IMR-90 (cell line): ENCODE measurements at regions not wholly inside any gene's neighbourhood (a gene's known extent, or its start where the extent isn't known, plus 50 kb on each side); places are given as distances from the start of the nearest gene placed in this dataset.

Experiments used
- ATAC-seq: fragments of 200-7000 bp; cut with Tn5 transposase; 2 replicates; pipeline ENCODE4 v1.9.1; 2020; ENCODE audit warnings: low read depth, mild to moderate bottlenecking, moderate library complexity
- BruUV-seq: library from RNA; stranded (reverse); fragments of 400-500 nt; replicated peaks from 2 replicates; lab custom pipeline; 2021; lab: Mats Ljungman, UMichigan
- CTCF ChIA-PET: fragments of 300-600 bp; formaldehyde crosslinking; extraction: SDS; loops from one replicate; lab custom pipeline; 2021; ENCODE audit warnings: antibody characterized with exemption; lab: Yijun Ruan, JAX
- POLR2A ChIA-PET: fragments of 300-600 bp; sonication (Branson Sonifier 250); formaldehyde crosslinking; loops from one replicate; lab custom pipeline; 2022; ENCODE audit warnings: antibody characterized with exemption; ENCODE audit not compliant: unreplicated experiment; lab: Charles Lee
- DNase-seq: peaks from one replicate; pipeline ENCODE4 v3.0.0; 2013
- H2AFZ ChIP-seq: replicated peaks from 2 replicates; pipeline ENCODE3; 2013; ENCODE audit warnings: low read length, mild to moderate bottlenecking; ENCODE audit not compliant: poor library complexity
- H2AK5ac ChIP-seq: 2 replicates; pipeline ENCODE4 v1.6.1; 2013; ENCODE audit warnings: low read depth, low read length, inconsistent platforms
- H2AK9ac ChIP-seq: replicated peaks from 2 replicates; pipeline ENCODE3; 2013; ENCODE audit warnings: mild to moderate bottlenecking, low read depth, low read length, moderate library complexity; ENCODE audit not compliant: poor library complexity
- H2BK120ac ChIP-seq: 2 replicates; pipeline ENCODE4 v1.6.1; 2013; ENCODE audit warnings: low read depth, low read length, inconsistent platforms
- H2BK15ac ChIP-seq: 3 replicates; pipeline ENCODE4 v1.6.1; 2013; ENCODE audit warnings: low read depth, low read length, inconsistent platforms
- H2BK20ac ChIP-seq: 2 replicates; pipeline ENCODE4 v1.6.1; 2013; ENCODE audit warnings: low read depth, mild to moderate bottlenecking, inconsistent platforms, low read length, moderate library complexity
- H2BK5ac ChIP-seq: 2 replicates; pipeline ENCODE4 v1.6.1; 2013; ENCODE audit warnings: mild to moderate bottlenecking, low read depth, low read length, inconsistent platforms; ENCODE audit not compliant: poor library complexity, severe bottlenecking
- H3K14ac ChIP-seq: replicated peaks from 2 replicates; pipeline ENCODE4 v1.6.1; 2013; ENCODE audit warnings: low read depth, low read length, inconsistent platforms
- H3K18ac ChIP-seq: 2 replicates; pipeline ENCODE4 v1.6.1; 2013; ENCODE audit warnings: low read depth, low read length, control low read depth
- H3K23ac ChIP-seq: 2 replicates; pipeline ENCODE4 v1.6.1; 2013; ENCODE audit warnings: low read depth, low read length, inconsistent platforms
- H3K27ac ChIP-seq: 2 replicates; pipeline ENCODE4 v1.5.1; 2013; ENCODE audit warnings: mild to moderate bottlenecking, control low read depth, low read length; ENCODE audit not compliant: insufficient read depth
- H3K27me3 ChIP-seq: 2 replicates; pipeline ENCODE4 v1.6.1; 2013; ENCODE audit warnings: low read length; ENCODE audit not compliant: control insufficient read depth, insufficient read depth
- H3K36me3 ChIP-seq: 2 replicates; pipeline ENCODE4 v1.6.1; 2013; ENCODE audit warnings: low read length, mixed read lengths; ENCODE audit not compliant: control insufficient read depth, insufficient read depth
- H3K4ac ChIP-seq: 2 replicates; pipeline ENCODE4 v1.6.1; 2013; ENCODE audit warnings: low read depth, low read length, inconsistent platforms
- H3K4me1 ChIP-seq: 2 replicates; pipeline ENCODE4 v1.6.1; 2013; ENCODE audit warnings: low read length, mixed read lengths; ENCODE audit not compliant: control insufficient read depth, insufficient read depth
- H3K4me2 ChIP-seq: 2 replicates; pipeline ENCODE4 v1.6.1; 2013; ENCODE audit warnings: low read depth, mild to moderate bottlenecking, control low read depth, low read length, moderate library complexity
- H3K4me3 ChIP-seq: 2 replicates; pipeline ENCODE4 v1.5.1; 2013; ENCODE audit warnings: low read depth, mild to moderate bottlenecking, control low read depth, low read length, moderate library complexity; ENCODE audit not compliant: insufficient read depth
- H3K56ac ChIP-seq: 2 replicates; pipeline ENCODE4 v1.6.1; 2013; ENCODE audit warnings: low read length, inconsistent platforms; ENCODE audit not compliant: insufficient read depth; ENCODE audit errors: extremely low read depth
- H3K79me1 ChIP-seq, 2 experiments: 2 replicates each; pipeline ENCODE4 v1.6.1; 2013; ENCODE audit warnings: low read length in 2 of 2, inconsistent platforms in 1 of 2, low read depth in 1 of 2
- H3K9ac ChIP-seq: 2 replicates; pipeline ENCODE4 v1.6.1; 2013; ENCODE audit warnings: low read depth, low read length, control low read depth
- H3K9me1 ChIP-seq: 2 replicates; pipeline ENCODE4 v1.6.1; 2013; ENCODE audit warnings: low read length, inconsistent platforms; ENCODE audit not compliant: insufficient read depth
- H3K9me3 ChIP-seq: 2 replicates; pipeline ENCODE4 v1.6.1; 2013; ENCODE audit warnings: low read length; ENCODE audit not compliant: control insufficient read depth, insufficient read depth
- H4K20me1 ChIP-seq: 2 replicates; pipeline ENCODE4 v1.6.1; 2013; ENCODE audit warnings: low read length, inconsistent platforms; ENCODE audit not compliant: insufficient read depth
- H4K5ac ChIP-seq: 2 replicates; pipeline ENCODE4 v1.6.1; 2013; ENCODE audit warnings: mild to moderate bottlenecking, low read depth, low read length, control low read depth
- H4K8ac ChIP-seq, 2 experiments: 2 replicates each; pipeline ENCODE4 v1.6.1; 2013; ENCODE audit warnings: low read depth in 2 of 2, low read length in 2 of 2, control low read depth in 1 of 2, inconsistent platforms in 1 of 2
- H4K91ac ChIP-seq: 2 replicates; pipeline ENCODE4 v1.6.1; 2013; ENCODE audit warnings: low read depth, low read length, inconsistent platforms; ENCODE audit not compliant: insufficient read depth
- CEBPB ChIP-seq: IDR thresholded peaks from 2 replicates; pipeline ENCODE4 v1.6.1; 2012; ENCODE audit warnings: low read depth, low read length, improper control_type of control experiment
- CHD1 ChIP-seq: IDR thresholded peaks from 2 replicates; pipeline ENCODE4 v1.6.1; 2012; ENCODE audit warnings: low read depth, low read length, improper control_type of control experiment
- NFE2L2 ChIP-seq: fragments of 150-350 bp; IDR thresholded peaks from 2 replicates; pipeline ENCODE4 v1.6.1; 2016; ENCODE audit warnings: low read depth, mild to moderate bottlenecking, low read length
- POLR2A ChIP-seq: IDR thresholded peaks from 2 replicates; pipeline ENCODE4 v1.6.1; 2012; ENCODE audit warnings: mild to moderate bottlenecking, low read depth, low read length
- RCOR1 ChIP-seq: IDR thresholded peaks from 2 replicates; pipeline ENCODE4 v1.6.1; 2012; ENCODE audit warnings: mild to moderate bottlenecking, low read length, improper control_type of control experiment; ENCODE audit not compliant: insufficient replicate concordance
- WGBS, 2 experiments: methylation state at CpG; one replicate each; pipeline versions ENCODE4 v1.1.5 to v1.1.7; 2013; ENCODE audit warnings: missing lambda C conversion rate in 2 of 2; ENCODE audit not compliant: insufficient read length in 1 of 2; ENCODE audit errors: extremely low coverage in 2 of 2; 5-methylcytosine and 5-hydroxymethylcytosine counted together
- dilution Hi-C: fragments of 300-500 bp; cut with HindIII; formaldehyde crosslinking; loops from one replicate; pipeline ENCODE4 v1.14.3; 2018; ENCODE audit warnings: low sequenced_read_pairs; ENCODE audit not compliant: unreplicated experiment
- in situ Hi-C: fragments of 300-500 bp; cut with MboI; formaldehyde crosslinking; loops from 3 replicates; pipeline ENCODE4 v1.14.3; 2019; ENCODE audit warnings: low sequenced_read_pairs, inconsistent platforms, mixed read lengths
- intact Hi-C: fragments of 100-400 bp; cut with micrococcal nuclease; formaldehyde crosslinking; loops from 2 replicates; pipeline ENCODE4 v1.10.0; 2022
- TF ChIP-seq, protein P1 (sequence below): fragments of 150-350 bp; IDR thresholded peaks from 2 replicates; pipeline ENCODE4 v1.6.1; 2017; ENCODE audit warnings: mild to moderate bottlenecking, antibody characterized with exemption, low read length, low read depth
- TF ChIP-seq, protein P2 (sequence below): conservative IDR thresholded peaks from 2 replicates; pipeline ENCODE4 v1.5.1; 2012; ENCODE audit warnings: mild to moderate bottlenecking, low read depth, low read length, improper control_type of control experiment
- TF ChIP-seq, protein P3 (sequence below): fragments of 150-350 bp; IDR thresholded peaks from 2 replicates; pipeline ENCODE4 v1.6.1; 2016; ENCODE audit warnings: low read depth, mild to moderate bottlenecking, low read length, moderate library complexity, borderline replicate concordance

DNA sequence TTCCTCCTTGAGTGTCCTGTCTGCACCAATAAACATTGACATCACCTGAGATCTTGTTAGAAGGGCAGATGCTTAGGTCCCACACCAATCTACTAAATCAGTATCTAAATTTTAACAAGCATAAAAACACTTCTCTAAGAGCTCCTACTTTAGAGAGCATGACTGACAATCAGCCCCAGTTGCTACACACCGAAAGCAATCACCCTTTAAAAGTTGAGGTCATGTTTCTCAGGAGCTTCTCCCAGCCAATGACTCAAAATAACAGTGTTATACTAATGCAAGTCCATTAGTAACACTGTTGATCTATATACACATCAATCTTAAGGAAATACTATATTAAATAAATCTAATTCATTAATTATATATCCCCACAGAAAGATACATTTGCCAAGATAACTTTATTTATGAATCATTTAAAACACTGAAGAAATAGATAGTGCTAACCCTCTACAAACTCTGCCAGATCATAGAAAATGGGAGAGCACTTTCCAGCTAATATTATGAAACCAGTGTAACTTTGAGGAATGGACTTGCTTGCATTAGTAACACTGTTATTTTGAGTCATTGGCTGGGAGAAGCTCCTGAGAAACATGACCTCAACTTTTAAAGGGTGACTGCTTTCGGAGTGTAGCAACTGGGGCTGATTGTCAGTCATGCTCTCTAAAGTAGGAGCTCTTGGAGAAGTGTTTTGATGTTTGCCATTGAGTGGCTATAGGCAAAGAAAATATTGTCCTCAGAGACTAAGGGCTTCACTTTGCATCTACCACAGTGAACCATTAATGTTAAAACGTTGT is 109.8 kb upstream of the HDX start:
- no peaks in the 10 kb centered on the region for H3K36me3 ChIP-seq
- no peak overlapping the region for H2AFZ ChIP-seq
- intact Hi-C loops: no loop called here
- dilution Hi-C loops: no loop called here
- H4K20me1 ChIP-seq: no peaks in the 10 kb centered on the region
- no peak for TF ChIP-seq CHD1
- no peak for TF ChIP-seq CEBPB
- TF ChIP-seq RCOR1: no peak
- no peak for TF ChIP-seq NFE2L2
- TF ChIP-seq, protein P1, sequence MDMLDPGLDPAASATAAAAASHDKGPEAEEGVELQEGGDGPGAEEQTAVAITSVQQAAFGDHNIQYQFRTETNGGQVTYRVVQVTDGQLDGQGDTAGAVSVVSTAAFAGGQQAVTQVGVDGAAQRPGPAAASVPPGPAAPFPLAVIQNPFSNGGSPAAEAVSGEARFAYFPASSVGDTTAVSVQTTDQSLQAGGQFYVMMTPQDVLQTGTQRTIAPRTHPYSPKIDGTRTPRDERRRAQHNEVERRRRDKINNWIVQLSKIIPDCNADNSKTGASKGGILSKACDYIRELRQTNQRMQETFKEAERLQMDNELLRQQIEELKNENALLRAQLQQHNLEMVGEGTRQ: no peak
- TF ChIP-seq, protein P2, sequence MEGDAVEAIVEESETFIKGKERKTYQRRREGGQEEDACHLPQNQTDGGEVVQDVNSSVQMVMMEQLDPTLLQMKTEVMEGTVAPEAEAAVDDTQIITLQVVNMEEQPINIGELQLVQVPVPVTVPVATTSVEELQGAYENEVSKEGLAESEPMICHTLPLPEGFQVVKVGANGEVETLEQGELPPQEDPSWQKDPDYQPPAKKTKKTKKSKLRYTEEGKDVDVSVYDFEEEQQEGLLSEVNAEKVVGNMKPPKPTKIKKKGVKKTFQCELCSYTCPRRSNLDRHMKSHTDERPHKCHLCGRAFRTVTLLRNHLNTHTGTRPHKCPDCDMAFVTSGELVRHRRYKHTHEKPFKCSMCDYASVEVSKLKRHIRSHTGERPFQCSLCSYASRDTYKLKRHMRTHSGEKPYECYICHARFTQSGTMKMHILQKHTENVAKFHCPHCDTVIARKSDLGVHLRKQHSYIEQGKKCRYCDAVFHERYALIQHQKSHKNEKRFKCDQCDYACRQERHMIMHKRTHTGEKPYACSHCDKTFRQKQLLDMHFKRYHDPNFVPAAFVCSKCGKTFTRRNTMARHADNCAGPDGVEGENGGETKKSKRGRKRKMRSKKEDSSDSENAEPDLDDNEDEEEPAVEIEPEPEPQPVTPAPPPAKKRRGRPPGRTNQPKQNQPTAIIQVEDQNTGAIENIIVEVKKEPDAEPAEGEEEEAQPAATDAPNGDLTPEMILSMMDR: no peak
- TF ChIP-seq, protein P3, sequence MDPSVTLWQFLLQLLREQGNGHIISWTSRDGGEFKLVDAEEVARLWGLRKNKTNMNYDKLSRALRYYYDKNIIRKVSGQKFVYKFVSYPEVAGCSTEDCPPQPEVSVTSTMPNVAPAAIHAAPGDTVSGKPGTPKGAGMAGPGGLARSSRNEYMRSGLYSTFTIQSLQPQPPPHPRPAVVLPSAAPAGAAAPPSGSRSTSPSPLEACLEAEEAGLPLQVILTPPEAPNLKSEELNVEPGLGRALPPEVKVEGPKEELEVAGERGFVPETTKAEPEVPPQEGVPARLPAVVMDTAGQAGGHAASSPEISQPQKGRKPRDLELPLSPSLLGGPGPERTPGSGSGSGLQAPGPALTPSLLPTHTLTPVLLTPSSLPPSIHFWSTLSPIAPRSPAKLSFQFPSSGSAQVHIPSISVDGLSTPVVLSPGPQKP: no peak
- TF ChIP-seq POLR2A: no peak
- ChIA-PET POLR2A (no interaction called here), CTCF (interaction anchor here (0.9 kb wide), 1 partner anchor 24 kb away, joined by 3 read pairs; no protein-coding TSS in a partner anchor)
- H4K91ac ChIP-seq: no peak overlapping the region
- H2BK15ac ChIP-seq: no peak overlapping the region
- H3K9me3 ChIP-seq: no peaks in the 10 kb centered on the region
- H4K8ac ChIP-seq: no peak overlapping the region
- no peak overlapping the region for H3K4me3 ChIP-seq
- no peak overlapping the region for H3K56ac ChIP-seq
- no peak overlapping the region for H3K14ac ChIP-seq
- in situ Hi-C loops: no loop called here
- no peak overlapping the region for H3K9ac ChIP-seq
- no CpG with 5 or more reads among the region's 3 CpGs for WGBS, 2 experiments
- H2AK5ac ChIP-seq: no peak overlapping the region
- no peaks in the 10 kb centered on the region for H3K9me1 ChIP-seq
- H2BK120ac ChIP-seq: no peak overlapping the region
- H3K4me1 ChIP-seq: no peaks in the 10 kb centered on the region
- ATAC-seq (no peak), DNase-seq (no peak)
- H2BK20ac ChIP-seq: no peak overlapping the region
- H3K4ac ChIP-seq: no peak overlapping the region
- no peak overlapping the region for H2AK9ac ChIP-seq
- no peak overlapping the region for H3K23ac ChIP-seq
- no peak overlapping the region for H3K18ac ChIP-seq
- no TSS peak for BruUV-seq
- H3K4me2 ChIP-seq: no peak overlapping the region
- H4K5ac ChIP-seq: no peak overlapping the region
- no peak overlapping the region for H2BK5ac ChIP-seq
- no peaks in the 10 kb centered on the region for H3K79me1 ChIP-seq
- H3K27ac ChIP-seq: no peak overlapping the region
- H3K27me3 ChIP-seq: no peaks in the 10 kb centered on the region
